Hepatocyte (in vitro differentiated cells): ENCODE measurements at regions not wholly inside any gene's neighbourhood (a gene's known extent, or its start where the extent isn't known, plus 50 kb on each side); places are given as distances from the start of the nearest gene placed in this dataset.
A peak's percentile ranks its signal among the peaks of the same experiment; 100 is the strongest.

Source experiments
- DNase-seq: peaks from one replicate; pipeline ENCODE4 v3.0.0-alpha.2; 2016; ENCODE audit warnings: low spot score
- H2AFZ ChIP-seq: fragments of 200-600 bp; sonication (generic); 2 replicates; pipeline ENCODE4 v1.6.0; 2016; ENCODE audit warnings: antibody characterized with exemption, mild to moderate bottlenecking
- H3K27ac ChIP-seq: fragments of 200-600 bp; sonication (generic); 2 replicates; pipeline ENCODE4 v1.5.1; 2016; ENCODE audit warnings: mild to moderate bottlenecking
- H3K27me3 ChIP-seq: fragments of 200-600 bp; sonication (generic); 2 replicates; pipeline ENCODE4 v1.6.1; 2016
- H3K36me3 ChIP-seq: fragments of 200-600 bp; sonication (generic); replicated peaks from 2 replicates; pipeline ENCODE4 v1.5.1; 2016; ENCODE audit warnings: low read depth; ENCODE audit not compliant: insufficient read depth
- H3K4me1 ChIP-seq: fragments of 200-600 bp; sonication (generic); 2 replicates; pipeline ENCODE4 v1.5.1; 2016; ENCODE audit warnings: mild to moderate bottlenecking, moderate library complexity; ENCODE audit not compliant: insufficient read depth
- H3K4me2 ChIP-seq: fragments of 200-600 bp; sonication (generic); 2 replicates; pipeline ENCODE4 v1.6.0; 2016
- H3K4me3 ChIP-seq: fragments of 200-600 bp; sonication (generic); 2 replicates; pipeline ENCODE4 v1.5.1; 2016; ENCODE audit warnings: mild to moderate bottlenecking
- H3K79me2 ChIP-seq: fragments of 200-600 bp; sonication (generic); 2 replicates; pipeline ENCODE4 v1.6.0; 2017; ENCODE audit warnings: mild to moderate bottlenecking
- H3K9me2 ChIP-seq: fragments of 200-600 bp; sonication (generic); replicated peaks from 2 replicates; pipeline ENCODE4 v1.6.0; 2017; ENCODE audit warnings: mild to moderate bottlenecking; ENCODE audit not compliant: insufficient read depth
- H3K9me3 ChIP-seq: fragments of 200-600 bp; sonication (generic); 2 replicates; pipeline ENCODE4 v1.5.1; 2016; ENCODE audit warnings: low read depth, mild to moderate bottlenecking
- H4K20me1 ChIP-seq: fragments of 200-600 bp; sonication (generic); 2 replicates; pipeline ENCODE4 v1.6.0; 2016; ENCODE audit warnings: mild to moderate bottlenecking; ENCODE audit not compliant: insufficient read depth, poor library complexity, severe bottlenecking
- EZH2 ChIP-seq: fragments of 200-600 bp; sonication (generic); IDR thresholded peaks from 2 replicates; pipeline ENCODE4 v1.6.1; 2016; ENCODE audit warnings: antibody characterized with exemption, mild to moderate bottlenecking, borderline replicate concordance
- EZH2phosphoT487 ChIP-seq: fragments of 200-600 bp; sonication (generic); IDR thresholded peaks from one replicate; pipeline ENCODE4 v1.6.1; 2018; ENCODE audit warnings: antibody characterized with exemption, mild to moderate bottlenecking, low read depth, moderate library complexity; ENCODE audit not compliant: unreplicated experiment, severe bottlenecking
- WGBS: methylation state at CpG from one replicate; pipeline ENCODE4 v1.1.6; 2016; ENCODE audit warnings: low lambda C conversion rate; ENCODE audit errors: missing lambda C conversion rate; 5-methylcytosine and 5-hydroxymethylcytosine counted together
- TF ChIP-seq, protein P1 (sequence below): fragments of 200-600 bp; sonication (generic); IDR thresholded peaks from 2 replicates; pipeline ENCODE4 v1.5.1; 2016; ENCODE audit warnings: antibody characterized with exemption, mild to moderate bottlenecking; ENCODE audit not compliant: poor library complexity

DNA sequence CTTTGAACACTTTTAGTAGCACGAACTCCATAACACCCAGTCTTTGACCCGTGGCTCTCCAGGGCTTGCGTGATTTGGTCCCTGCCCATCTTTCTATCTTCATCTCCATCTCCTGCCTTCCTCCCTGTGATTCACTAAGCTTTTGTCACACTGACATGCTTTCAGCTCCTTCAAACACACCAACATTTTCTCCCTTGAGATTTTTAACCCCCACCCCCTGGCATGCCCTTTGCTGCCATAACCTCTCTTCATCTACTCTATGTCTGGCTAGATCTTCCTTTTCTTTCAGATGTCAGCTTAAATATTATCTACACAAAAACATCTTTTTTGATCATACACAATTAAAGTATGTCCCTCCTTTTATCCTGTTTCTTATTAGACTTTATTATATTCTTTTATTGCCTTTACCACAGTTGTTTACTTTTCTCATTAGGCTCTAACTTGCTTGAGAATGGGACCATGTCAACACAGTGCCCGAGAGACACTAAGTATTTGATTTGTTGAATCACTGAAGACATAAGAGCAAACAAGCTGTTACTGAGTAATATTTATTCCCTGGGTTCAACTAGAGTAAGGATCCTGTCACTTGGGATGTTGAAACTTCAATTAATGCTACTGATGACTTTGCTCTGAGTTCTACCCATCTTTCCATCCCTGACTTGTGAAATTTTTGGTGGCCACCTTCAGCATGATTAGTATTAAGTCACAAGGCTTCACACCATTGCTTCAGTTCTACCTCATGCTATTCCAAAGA is 387.3 kb downstream of the LRIG3 start:
- DNase-seq = no peak
- Histone ChIP-seq H3K27me3 (no peaks in the 10 kb centered on the region), H3K9me3 (no peaks in the 10 kb centered on the region), H3K4me1 (no peaks in the 10 kb centered on the region), H3K4me2 (no peak overlapping the region), H3K4me3 (no peak overlapping the region), H3K36me3 (no peaks in the 10 kb centered on the region), H3K79me2 (no peaks in the 10 kb centered on the region), H4K20me1 (no peaks in the 10 kb centered on the region), H3K9me2 (no peaks in the 10 kb centered on the region), H2AFZ (no peak overlapping the region), H3K27ac (no peak overlapping the region)
- WGBS = 76% methylated on average over 4 of the region's 4 CpGs
- TF ChIP-seq EZH2 (no peak), EZH2phosphoT487 (no peak)
- TF ChIP-seq, protein P1, sequence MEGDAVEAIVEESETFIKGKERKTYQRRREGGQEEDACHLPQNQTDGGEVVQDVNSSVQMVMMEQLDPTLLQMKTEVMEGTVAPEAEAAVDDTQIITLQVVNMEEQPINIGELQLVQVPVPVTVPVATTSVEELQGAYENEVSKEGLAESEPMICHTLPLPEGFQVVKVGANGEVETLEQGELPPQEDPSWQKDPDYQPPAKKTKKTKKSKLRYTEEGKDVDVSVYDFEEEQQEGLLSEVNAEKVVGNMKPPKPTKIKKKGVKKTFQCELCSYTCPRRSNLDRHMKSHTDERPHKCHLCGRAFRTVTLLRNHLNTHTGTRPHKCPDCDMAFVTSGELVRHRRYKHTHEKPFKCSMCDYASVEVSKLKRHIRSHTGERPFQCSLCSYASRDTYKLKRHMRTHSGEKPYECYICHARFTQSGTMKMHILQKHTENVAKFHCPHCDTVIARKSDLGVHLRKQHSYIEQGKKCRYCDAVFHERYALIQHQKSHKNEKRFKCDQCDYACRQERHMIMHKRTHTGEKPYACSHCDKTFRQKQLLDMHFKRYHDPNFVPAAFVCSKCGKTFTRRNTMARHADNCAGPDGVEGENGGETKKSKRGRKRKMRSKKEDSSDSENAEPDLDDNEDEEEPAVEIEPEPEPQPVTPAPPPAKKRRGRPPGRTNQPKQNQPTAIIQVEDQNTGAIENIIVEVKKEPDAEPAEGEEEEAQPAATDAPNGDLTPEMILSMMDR = no peak

DNA sequence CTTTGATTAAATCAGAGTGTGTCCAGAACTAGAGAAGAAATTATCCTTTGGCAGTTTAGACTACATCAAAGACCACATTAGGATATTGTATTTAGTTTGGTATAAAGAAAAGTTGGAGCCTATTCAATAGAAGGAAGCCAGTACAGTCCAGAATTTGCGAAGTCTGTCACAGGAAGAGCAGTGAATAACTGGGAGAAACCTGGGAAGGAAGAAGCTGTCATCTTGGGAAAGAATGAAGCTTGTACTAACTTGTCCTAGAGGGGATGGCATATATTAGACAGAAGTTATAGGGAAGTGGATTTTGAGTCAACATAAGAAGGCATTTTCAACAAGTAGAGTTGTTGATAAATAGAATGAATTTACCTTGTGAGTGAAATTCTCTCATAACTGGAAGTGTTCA is 386.7 kb downstream of the LRIG3 start:
- TF ChIP-seq, protein P1 = no peak
- no peak for TF ChIP-seq EZH2
- no peak for TF ChIP-seq EZH2phosphoT487
- 94% methylated on average over 1 of the region's 1 CpG for WGBS

DNA sequence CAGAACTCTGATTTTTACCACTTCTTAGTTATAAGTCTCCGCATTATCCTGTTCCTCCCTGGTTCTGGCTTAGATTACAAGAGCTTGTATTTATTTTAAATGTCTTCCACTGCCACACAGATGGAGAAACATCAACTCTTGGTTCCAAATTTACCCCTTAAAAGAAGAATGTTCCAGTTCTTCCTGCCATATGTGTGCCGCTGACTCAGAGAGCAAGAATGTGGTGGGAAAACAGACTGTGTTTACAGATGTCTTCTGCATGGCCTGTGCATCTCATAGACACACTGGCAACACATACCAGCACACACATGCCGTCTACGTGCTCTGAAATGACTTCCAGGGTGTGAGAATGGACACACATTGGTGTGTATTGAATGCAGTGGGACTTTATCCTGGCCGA is 383.0 kb downstream of the LRIG3 start:
- peak overlapping the region; percentile 23 for H3K27ac ChIP-seq
- no peak overlapping the region for H2AFZ ChIP-seq
- H3K9me3 ChIP-seq = no peaks in the 10 kb centered on the region
- no peaks in the 10 kb centered on the region for H3K9me2 ChIP-seq
- TF ChIP-seq, protein P1 = no peak
- TF ChIP-seq EZH2phosphoT487 (no peak), EZH2 (no peak)
- no peaks in the 10 kb centered on the region for H4K20me1 ChIP-seq
- H3K36me3 ChIP-seq = no peaks in the 10 kb centered on the region
- WGBS = 79% methylated on average over 5 of the region's 5 CpGs
- H3K4me3 ChIP-seq = no peak overlapping the region
- H3K4me1 ChIP-seq = peaks cover 12% of the 10 kb centered on the region
- DNase-seq = no peak
- H3K4me2 ChIP-seq = no peak overlapping the region
- no peaks in the 10 kb centered on the region for H3K79me2 ChIP-seq
- no peaks in the 10 kb centered on the region for H3K27me3 ChIP-seq

More for the DNA sequence above, 386.7 kb downstream of the LRIG3 start:
- Histone ChIP-seq H2AFZ (no peak overlapping the region), H4K20me1 (no peaks in the 10 kb centered on the region), H3K4me1 (no peaks in the 10 kb centered on the region), H3K36me3 (no peaks in the 10 kb centered on the region), H3K79me2 (no peaks in the 10 kb centered on the region), H3K4me2 (no peak overlapping the region), H3K9me2 (no peaks in the 10 kb centered on the region), H3K9me3 (no peaks in the 10 kb centered on the region), H3K27me3 (no peaks in the 10 kb centered on the region), H3K4me3 (no peak overlapping the region), H3K27ac (no peak overlapping the region)
- no peak for DNase-seq
